ENCODE measurements at regions not wholly inside any gene's neighbourhood (a gene's known extent, or its start where the extent isn't known, plus 50 kb on each side); places are given as distances from the start of the nearest gene placed in this dataset.

- no peak overlapping the region for H4K91ac ChIP-seq (ENCODE audit: low read depth, low read length)
- H3K4me1 ChIP-seq (ENCODE audit: control insufficient read depth in 1 of 2, insufficient read depth in 2 of 2, low read length in 2 of 2), result no peaks in the 10 kb centered on the region
- H3K4me3 ChIP-seq (ENCODE audit: low read depth, low read length), result no peak overlapping the region
- H3K36me3 ChIP-seq (ENCODE audit: control insufficient read depth in 1 of 2, insufficient read depth in 2 of 2, low read length in 2 of 2), result no peaks in the 10 kb centered on the region
- H3K9ac ChIP-seq (ENCODE audit: low read length), result no peak overlapping the region
- H2AFZ ChIP-seq (ENCODE audit: insufficient read depth, low read length, poor library complexity), result no peak overlapping the region
- no peak overlapping the region for H3K14ac ChIP-seq (ENCODE audit: low read length)
- DNase-seq, result peak in 1 of 2 donors; percentile 22
- no peak overlapping the region for H2BK120ac ChIP-seq (ENCODE audit: insufficient read depth, low read length, poor library complexity)
- H2BK12ac ChIP-seq (ENCODE audit: low read length), result no peak overlapping the region
- no peak overlapping the region for H3K4me2 ChIP-seq (ENCODE audit: low read length)
- no peak overlapping the region for H3K23ac ChIP-seq (ENCODE audit: low read length)
- H3K27ac ChIP-seq (ENCODE audit: low read depth, low read length), result no peak overlapping the region
- no peaks in the 10 kb centered on the region for H3K9me3 ChIP-seq (ENCODE audit: insufficient read depth, low read depth, low read length)
- no peak overlapping the region for H4K8ac ChIP-seq (ENCODE audit: low read depth, low read length)
- no peaks in the 10 kb centered on the region for H3K27me3 ChIP-seq (ENCODE audit: insufficient read depth, low read length)
- no peak overlapping the region for H4K12ac ChIP-seq (ENCODE audit: low read depth, low read length)
- H3K4ac ChIP-seq (ENCODE audit: low read depth, low read length), result no peak overlapping the region
- H3K18ac ChIP-seq (ENCODE audit: low read length), result no peak overlapping the region
- H2BK5ac ChIP-seq (ENCODE audit: low read depth, low read length, poor library complexity), result no peak overlapping the region
- no peaks in the 10 kb centered on the region for H3K79me1 ChIP-seq (ENCODE audit: low read length)
- H3K79me2 ChIP-seq (ENCODE audit: control insufficient read depth, insufficient read depth, low read length, poor library complexity), result no peaks in the 10 kb centered on the region
- no peak overlapping the region for H2AK5ac ChIP-seq (ENCODE audit: low read length)
These were observed 216.8 kb downstream of the NMUR2 start for GRCh38 chr5:152188251-152188650.

GRCh38 chr5:152187668-152188067 is 217.4 kb downstream of the NMUR2 start:
- Histone ChIP-seq H3K27ac (ENCODE audit: low read depth, low read length) (no peak overlapping the region), H2BK5ac (ENCODE audit: low read depth, low read length, poor library complexity) (no peak overlapping the region), H3K9ac (ENCODE audit: low read length) (no peak overlapping the region), H4K8ac (ENCODE audit: low read depth, low read length) (no peak overlapping the region), H2BK12ac (ENCODE audit: low read length) (no peak overlapping the region), H3K4me3 (ENCODE audit: low read depth, low read length) (no peak overlapping the region), H4K12ac (ENCODE audit: low read depth, low read length) (no peak overlapping the region), H3K14ac (ENCODE audit: low read length) (no peak overlapping the region), H3K23ac (ENCODE audit: low read length) (no peak overlapping the region), H3K4me1 (ENCODE audit: control insufficient read depth in 1 of 2, insufficient read depth in 2 of 2, low read length in 2 of 2) (no peaks in the 10 kb centered on the region), H2AFZ (ENCODE audit: insufficient read depth, low read length, poor library complexity) (no peak overlapping the region), H3K4ac (ENCODE audit: low read depth, low read length) (no peak overlapping the region), H2AK5ac (ENCODE audit: low read length) (no peak overlapping the region), H3K27me3 (ENCODE audit: insufficient read depth, low read length) (no peaks in the 10 kb centered on the region), H2BK120ac (ENCODE audit: insufficient read depth, low read length, poor library complexity) (no peak overlapping the region), H3K79me2 (ENCODE audit: control insufficient read depth, insufficient read depth, low read length, poor library complexity) (no peaks in the 10 kb centered on the region), H3K4me2 (ENCODE audit: low read length) (no peak overlapping the region), H4K91ac (ENCODE audit: low read depth, low read length) (no peak overlapping the region), H3K9me3 (ENCODE audit: insufficient read depth, low read depth, low read length) (no peaks in the 10 kb centered on the region), H3K36me3 (ENCODE audit: control insufficient read depth in 1 of 2, insufficient read depth in 2 of 2, low read length in 2 of 2) (no peaks in the 10 kb centered on the region), H3K18ac (ENCODE audit: low read length) (no peak overlapping the region), H3K79me1 (ENCODE audit: low read length) (no peaks in the 10 kb centered on the region)
- no peak for DNase-seq

- Histone ChIP-seq H3K4ac (ENCODE audit: low read depth, low read length) (no peak overlapping the region), H4K8ac (ENCODE audit: low read depth, low read length) (no peak overlapping the region), H3K79me2 (ENCODE audit: control insufficient read depth, insufficient read depth, low read length, poor library complexity) (no peaks in the 10 kb centered on the region), H2AK5ac (ENCODE audit: low read length) (no peak overlapping the region), H3K36me3 (ENCODE audit: control insufficient read depth in 1 of 2, insufficient read depth in 2 of 2, low read length in 2 of 2) (no peaks in the 10 kb centered on the region), H4K12ac (ENCODE audit: low read depth, low read length) (no peak overlapping the region), H2AFZ (ENCODE audit: insufficient read depth, low read length, poor library complexity) (no peak overlapping the region), H2BK5ac (ENCODE audit: low read depth, low read length, poor library complexity) (no peak overlapping the region), H3K27me3 (ENCODE audit: insufficient read depth, low read length) (no peaks in the 10 kb centered on the region), H3K14ac (ENCODE audit: low read length) (no peak overlapping the region), H3K4me1 (ENCODE audit: control insufficient read depth in 1 of 2, insufficient read depth in 2 of 2, low read length in 2 of 2) (no peaks in the 10 kb centered on the region), H3K23ac (ENCODE audit: low read length) (peak overlapping the region; percentile 4), H3K9ac (ENCODE audit: low read length) (no peak overlapping the region), H2BK120ac (ENCODE audit: insufficient read depth, low read length, poor library complexity) (no peak overlapping the region), H4K91ac (ENCODE audit: low read depth, low read length) (no peak overlapping the region), H3K18ac (ENCODE audit: low read length) (no peak overlapping the region), H3K27ac (ENCODE audit: low read depth, low read length) (no peak overlapping the region), H3K9me3 (ENCODE audit: insufficient read depth, low read depth, low read length) (no peaks in the 10 kb centered on the region), H2BK12ac (ENCODE audit: low read length) (no peak overlapping the region), H3K4me3 (ENCODE audit: low read depth, low read length) (no peak overlapping the region), H3K4me2 (ENCODE audit: low read length) (no peak overlapping the region), H3K79me1 (ENCODE audit: low read length) (no peaks in the 10 kb centered on the region)
- no peak for DNase-seq
- WGBS (ENCODE audit: extremely low coverage, insufficient coverage, insufficient read length), result no CpG with 5 or more reads among the region's 9 CpGs
These were observed 219.4 kb downstream of the NMUR2 start for GRCh38 chr5:152185547-152186245.

- no peak for DNase-seq
- no CpG with 5 or more reads among the region's 2 CpGs for WGBS (ENCODE audit: extremely low coverage, insufficient coverage, insufficient read length)
These were observed 220.8 kb downstream of the NMUR2 start for GRCh38 chr5:152184266-152184665.

More at GRCh38 chr5:152184266-152184665, 220.8 kb downstream of the NMUR2 start:
- Histone ChIP-seq H3K27me3 (ENCODE audit: insufficient read depth, low read length) (no peaks in the 10 kb centered on the region), H3K27ac (ENCODE audit: low read depth, low read length) (no peak overlapping the region), H2BK12ac (ENCODE audit: low read length) (no peak overlapping the region), H3K79me1 (ENCODE audit: low read length) (no peaks in the 10 kb centered on the region), H2AFZ (ENCODE audit: insufficient read depth, low read length, poor library complexity) (no peak overlapping the region), H3K14ac (ENCODE audit: low read length) (no peak overlapping the region), H4K8ac (ENCODE audit: low read depth, low read length) (no peak overlapping the region), H3K9me3 (ENCODE audit: insufficient read depth, low read depth, low read length) (no peaks in the 10 kb centered on the region), H3K18ac (ENCODE audit: low read length) (no peak overlapping the region), H3K4me2 (ENCODE audit: low read length) (no peak overlapping the region), H3K23ac (ENCODE audit: low read length) (no peak overlapping the region), H3K36me3 (ENCODE audit: control insufficient read depth in 1 of 2, insufficient read depth in 2 of 2, low read length in 2 of 2) (no peaks in the 10 kb centered on the region), H2BK5ac (ENCODE audit: low read depth, low read length, poor library complexity) (no peak overlapping the region), H3K4me1 (ENCODE audit: control insufficient read depth in 1 of 2, insufficient read depth in 2 of 2, low read length in 2 of 2) (no peaks in the 10 kb centered on the region), H3K4me3 (ENCODE audit: low read depth, low read length) (no peak overlapping the region), H4K91ac (ENCODE audit: low read depth, low read length) (no peak overlapping the region), H2AK5ac (ENCODE audit: low read length) (no peak overlapping the region), H3K9ac (ENCODE audit: low read length) (no peak overlapping the region), H2BK120ac (ENCODE audit: insufficient read depth, low read length, poor library complexity) (no peak overlapping the region), H4K12ac (ENCODE audit: low read depth, low read length) (no peak overlapping the region), H3K4ac (ENCODE audit: low read depth, low read length) (no peak overlapping the region), H3K79me2 (ENCODE audit: control insufficient read depth, insufficient read depth, low read length, poor library complexity) (no peaks in the 10 kb centered on the region)

Measured in trophoblast cell (in vitro differentiated cells and primary cell).